Tibial artery (tissue), 4 donors: ENCODE measurements at regions not wholly inside any gene's neighbourhood (a gene's known extent, or its start where the extent isn't known, plus 50 kb on each side); places are given as distances from the start of the nearest gene placed in this dataset.
A peak's percentile ranks its signal among the peaks of the same experiment; 100 is the strongest.
"Not testable (repeated sequence)": the region's sequence is repeated elsewhere in the genome, so short reads cannot be mapped to it uniquely, and the experiment has no call there.

Experiments used
- DNase-seq, 2 donors: peaks; one replicate each; pipeline ENCODE4 v3.0.0-alpha.2; 2019
- H3K27ac ChIP-seq, 2 donors: fragments of 200-600 bp; sonication (generic) in 1 of 2; 1 replicate in 1 of 2; 2 replicates in 1 of 2; pipeline ENCODE4 v1.5.1; 2018 to 2019; ENCODE audit warnings: mild to moderate bottlenecking in 1 of 2
- H3K27me3 ChIP-seq, 2 donors: fragments of 200-600 bp; sonication (generic) in 1 of 2; one replicate each; pipeline versions ENCODE4 v1.5.1 to v1.6.0; 2016 to 2019
- H3K36me3 ChIP-seq, 3 donors: fragments of 200-600 bp; sonication (generic) in 2 of 3; one replicate each; pipeline ENCODE4 v1.5.1; 2016 to 2019; ENCODE audit warnings: mild to moderate bottlenecking in 2 of 3
- H3K4me1 ChIP-seq, 4 donors: fragments of 200-600 bp; sonication (generic) in 2 of 4; 1 replicate in 3 of 4; 2 replicates in 1 of 4; pipeline ENCODE4 v1.5.1; 2016 to 2019
- H3K4me3 ChIP-seq, 2 donors: fragments of 200-600 bp; sonication (generic) in 1 of 2; 1 replicate in 1 of 2; 2 replicates in 1 of 2; pipeline ENCODE4 v1.5.1; 2018 to 2019; ENCODE audit warnings: mild to moderate bottlenecking in 2 of 2
- H3K9me3 ChIP-seq, 3 donors: fragments of 200-600 bp; sonication (generic) in 1 of 3; one replicate each; pipeline ENCODE4 v1.5.1; 2016 to 2019
- intact Hi-C: fragments of 100-400 bp; cut with DNase I; formaldehyde crosslinking; loops from one replicate; pipeline ENCODE4 v1.15.0; 2023; ENCODE audit warnings: low total_unique reads
- TF ChIP-seq, protein P1 (sequence below), 2 experiments: fragments of 200-600 bp in 1 of 2; fragments of 450-650 bp in 1 of 2; IDR thresholded peaks; one replicate each; pipeline ENCODE4 v1.5.1; 2017 to 2019; ENCODE audit warnings: antibody characterized with exemption in 2 of 2, mild to moderate bottlenecking in 1 of 2, moderate library complexity in 1 of 2

DNA sequence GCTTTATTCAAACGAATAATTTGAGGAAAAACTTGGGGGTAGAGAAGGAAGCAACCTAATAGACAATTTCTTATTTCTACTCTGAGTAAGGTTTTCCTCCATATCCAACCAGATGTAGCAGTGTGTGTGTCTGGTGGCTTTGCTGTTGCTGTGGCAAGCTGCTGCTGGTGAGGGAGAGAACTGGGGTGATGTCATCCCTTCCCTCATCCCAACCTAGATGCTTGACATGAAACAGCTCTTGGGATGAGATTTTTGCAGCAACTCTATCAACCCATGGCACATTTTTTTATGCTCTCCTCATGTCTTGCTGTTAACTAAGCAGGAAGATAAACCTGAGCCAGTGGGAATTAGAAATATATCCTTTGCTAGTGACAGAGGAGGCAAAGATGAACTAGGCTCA is 135.8 kb downstream of the PCSK1 start:
- no peaks in the 10 kb centered on the region for H3K27me3 ChIP-seq
- no peak overlapping the region for H3K4me3 ChIP-seq
- no peaks in the 10 kb centered on the region for H3K36me3 ChIP-seq
- peaks cover 0 to 5% (median 0%) of the 10 kb centered on the region in 3 donors for H3K9me3 ChIP-seq
- H3K4me1 ChIP-seq: peaks cover 0 to 54% (median 12%) of the 10 kb centered on the region in 4 donors
- TF ChIP-seq, protein P1, sequence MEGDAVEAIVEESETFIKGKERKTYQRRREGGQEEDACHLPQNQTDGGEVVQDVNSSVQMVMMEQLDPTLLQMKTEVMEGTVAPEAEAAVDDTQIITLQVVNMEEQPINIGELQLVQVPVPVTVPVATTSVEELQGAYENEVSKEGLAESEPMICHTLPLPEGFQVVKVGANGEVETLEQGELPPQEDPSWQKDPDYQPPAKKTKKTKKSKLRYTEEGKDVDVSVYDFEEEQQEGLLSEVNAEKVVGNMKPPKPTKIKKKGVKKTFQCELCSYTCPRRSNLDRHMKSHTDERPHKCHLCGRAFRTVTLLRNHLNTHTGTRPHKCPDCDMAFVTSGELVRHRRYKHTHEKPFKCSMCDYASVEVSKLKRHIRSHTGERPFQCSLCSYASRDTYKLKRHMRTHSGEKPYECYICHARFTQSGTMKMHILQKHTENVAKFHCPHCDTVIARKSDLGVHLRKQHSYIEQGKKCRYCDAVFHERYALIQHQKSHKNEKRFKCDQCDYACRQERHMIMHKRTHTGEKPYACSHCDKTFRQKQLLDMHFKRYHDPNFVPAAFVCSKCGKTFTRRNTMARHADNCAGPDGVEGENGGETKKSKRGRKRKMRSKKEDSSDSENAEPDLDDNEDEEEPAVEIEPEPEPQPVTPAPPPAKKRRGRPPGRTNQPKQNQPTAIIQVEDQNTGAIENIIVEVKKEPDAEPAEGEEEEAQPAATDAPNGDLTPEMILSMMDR (IDR thresholded peaks at IDR 0.05): no peak
- H3K27ac ChIP-seq: peak overlapping the region; percentile 5 to 59
- DNase-seq: peak in 1 of 2 donors; percentile 37
- intact Hi-C loops: no loop called here

DNA sequence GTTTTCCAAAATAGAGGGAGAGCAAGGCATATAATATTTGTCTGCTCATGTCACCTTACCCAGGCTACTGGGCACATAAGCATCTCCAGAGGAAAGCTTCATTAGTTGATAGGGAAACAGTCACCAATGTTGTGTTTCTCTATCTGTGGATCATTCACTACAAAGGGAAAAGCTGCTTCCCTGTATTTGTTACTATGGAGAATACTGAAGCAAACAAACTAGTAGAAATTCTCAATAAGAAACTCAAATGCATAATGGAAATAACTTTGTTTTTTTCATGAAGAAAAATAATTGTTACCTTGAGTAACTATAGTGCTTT is 138.2 kb downstream of the PCSK1 start:
- intact Hi-C loops: no loop called here
- Histone ChIP-seq H3K9me3 (no peaks in the 10 kb centered on the region), H3K27me3 (no peaks in the 10 kb centered on the region), H3K36me3 (no peaks in the 10 kb centered on the region), H3K4me3 (no peak overlapping the region), H3K27ac (peak overlapping the region; percentile 52 to 59), H3K4me1 (peaks cover 0 to 54% (median 12%) of the 10 kb centered on the region in 4 donors)
- TF ChIP-seq, protein P1 (IDR thresholded peaks at IDR 0.05): no peak
- no peak for DNase-seq

DNA sequence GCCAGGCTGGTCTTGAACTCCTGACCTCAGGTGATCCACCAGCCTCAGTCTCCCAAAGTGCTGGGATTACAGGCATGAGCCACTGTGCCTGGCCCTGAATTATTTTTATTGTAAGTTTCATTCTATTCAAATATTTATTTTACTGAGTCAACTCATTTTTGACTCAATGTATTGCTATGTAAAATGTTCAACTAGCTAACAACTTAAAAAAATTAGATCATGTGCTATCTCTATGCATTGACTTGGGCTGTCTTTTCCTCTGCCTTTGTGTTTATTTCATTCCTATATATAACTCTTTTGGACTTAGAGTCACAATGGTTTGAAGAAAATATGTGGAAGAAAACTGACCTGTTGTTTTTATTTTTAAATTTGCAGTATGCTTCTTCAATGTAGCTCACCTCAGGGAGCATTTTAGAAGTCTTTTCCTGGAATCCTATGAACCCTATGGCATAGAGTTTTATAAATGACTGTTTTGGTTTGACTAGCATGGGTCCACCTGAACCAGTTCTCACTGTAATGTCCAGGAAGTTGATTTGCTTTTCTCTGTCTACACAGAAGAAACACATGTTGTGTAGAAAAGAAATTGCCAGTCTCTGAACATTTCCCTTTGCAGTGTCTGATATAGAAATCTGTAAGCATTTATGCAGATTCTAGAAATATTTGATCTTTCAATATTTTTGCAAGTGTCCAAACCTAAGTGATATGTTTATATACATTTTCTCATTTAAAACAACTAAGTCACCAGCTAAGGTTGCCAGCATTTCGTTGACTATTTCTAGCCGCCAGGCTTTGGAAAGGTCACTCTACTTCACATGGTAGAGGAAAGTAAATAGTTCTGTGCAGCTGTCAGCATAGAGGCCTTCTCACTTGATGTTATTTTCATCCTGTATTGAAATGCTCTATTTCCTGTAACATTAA is 138.8 kb downstream of the PCSK1 start:
- no peak overlapping the region for H3K4me3 ChIP-seq
- no peak for DNase-seq
- intact Hi-C loops: no loop called here
- TF ChIP-seq, protein P1 (IDR thresholded peaks at IDR 0.05): no peak
- H3K4me1 ChIP-seq: peaks cover 0 to 54% (median 12%) of the 10 kb centered on the region in 4 donors
- no peaks in the 10 kb centered on the region for H3K36me3 ChIP-seq
- H3K27me3 ChIP-seq: no peaks in the 10 kb centered on the region
- H3K27ac ChIP-seq: peak overlapping the region; percentile 52 to 59
- H3K9me3 ChIP-seq: no peaks in the 10 kb centered on the region

DNA sequence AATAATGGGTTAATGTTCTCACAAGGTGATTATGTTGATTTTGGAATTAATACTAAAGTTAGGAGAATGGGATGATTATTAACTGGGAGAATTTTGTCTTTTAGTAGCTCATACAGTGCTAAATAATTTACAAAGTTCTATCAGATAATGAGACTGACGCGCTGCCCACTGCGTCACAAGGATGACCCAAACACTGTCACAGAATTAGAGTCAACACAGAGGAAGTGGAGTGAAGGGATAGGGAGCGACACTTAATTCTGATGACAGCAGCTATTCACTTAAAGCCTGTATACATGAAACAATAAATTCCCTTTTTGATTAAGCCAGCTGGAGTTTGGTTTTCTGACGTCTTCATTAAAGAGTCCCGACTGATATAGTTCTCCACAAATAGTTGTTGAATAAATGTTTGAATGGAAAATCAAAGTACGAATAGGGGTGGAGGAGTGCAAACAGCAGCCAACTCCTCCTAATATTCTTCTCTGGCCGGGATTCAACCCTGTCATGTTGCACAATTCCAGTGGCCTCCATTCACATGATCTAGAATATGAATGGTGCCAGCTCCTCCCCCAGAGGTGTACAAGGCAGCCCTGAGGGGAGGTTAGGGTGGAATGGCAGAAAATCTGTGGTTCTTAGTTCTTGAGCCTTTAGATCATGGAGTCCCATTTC is 140.3 kb downstream of the PCSK1 start:
- no peaks in the 10 kb centered on the region for H3K36me3 ChIP-seq
- H3K4me3 ChIP-seq: no peak overlapping the region
- no peaks in the 10 kb centered on the region for H3K9me3 ChIP-seq
- H3K4me1 ChIP-seq: peaks cover 0 to 59% (median 15%) of the 10 kb centered on the region in 4 donors
- intact Hi-C loops: no loop called here
- H3K27me3 ChIP-seq: no peaks in the 10 kb centered on the region
- H3K27ac ChIP-seq: peak overlapping the region; percentile 52 to 59
- DNase-seq: peak; percentile 68 to 71
- TF ChIP-seq, protein P1 (IDR thresholded peaks at IDR 0.05): no peak

DNA sequence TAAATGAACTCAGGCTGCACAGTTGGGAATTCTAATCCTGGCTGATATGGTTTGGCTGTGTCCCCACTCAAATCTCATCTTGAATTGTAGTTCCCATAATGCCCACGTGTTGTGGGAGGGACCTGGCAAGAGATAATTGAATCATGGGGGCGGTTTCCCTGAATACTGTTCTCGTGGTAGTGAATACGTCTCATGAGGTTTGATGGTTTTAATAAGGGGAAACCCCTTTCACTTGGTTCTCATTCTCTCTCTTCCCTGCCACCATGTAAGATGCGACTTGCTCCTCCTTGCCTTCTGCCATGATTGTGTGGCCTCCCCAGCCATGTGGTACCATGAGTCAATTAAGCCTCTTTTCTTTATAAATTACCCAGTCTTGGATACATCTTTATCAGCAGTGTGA is 143.8 kb downstream of the PCSK1 start:
- H3K27ac ChIP-seq, intact Hi-C loops, H3K9me3 ChIP-seq, H3K36me3 ChIP-seq, H3K4me3 ChIP-seq, DNase-seq, H3K27me3 ChIP-seq: not testable (repeated sequence)
- H3K4me1 ChIP-seq: peaks cover 0 to 39% (median 9%) of the 10 kb centered on the region in 4 donors

DNA sequence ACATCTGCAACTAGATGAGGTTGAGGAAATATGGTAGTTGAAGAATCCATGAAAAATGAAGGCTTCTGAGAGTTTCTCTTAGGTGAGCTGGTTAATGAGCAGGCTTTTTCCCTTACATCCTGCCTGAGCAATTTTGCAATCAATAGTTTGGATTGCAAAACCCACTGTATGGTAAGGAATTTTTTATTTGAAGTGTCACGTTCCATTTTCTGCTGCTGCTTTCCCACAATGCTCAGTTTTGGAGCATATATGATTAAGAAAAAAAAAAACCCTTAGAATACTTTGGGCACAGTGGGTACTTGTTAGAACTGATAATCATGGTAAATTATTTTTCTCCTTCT is 144.2 kb downstream of the PCSK1 start:
- TF ChIP-seq, protein P1 (IDR thresholded peaks at IDR 0.05): no peak

More for the DNA sequence above, 144.2 kb downstream of the PCSK1 start:
- Histone ChIP-seq H3K27ac (peak overlapping the region in 1 of 2 donors; percentile 29), H3K36me3 (no peaks in the 10 kb centered on the region), H3K9me3 (no peaks in the 10 kb centered on the region), H3K4me1 (peaks cover 0 to 34% (median 6%) of the 10 kb centered on the region in 4 donors), H3K27me3 (no peaks in the 10 kb centered on the region), H3K4me3 (no peak overlapping the region)
- intact Hi-C loops: no loop called here
- no peak for DNase-seq
